C4-2B (cell line): ENCODE measurements at regions not wholly inside any gene's neighbourhood (a gene's known extent, or its start where the extent isn't known, plus 50 kb on each side); places are given as distances from the start of the nearest gene placed in this dataset.
A peak's percentile ranks its signal among the peaks of the same experiment; 100 is the strongest.

Experiments
- H3K27ac ChIP-seq: fragments of 450-650 bp; 2 replicates; pipeline ENCODE4 v1.5.1; 2017
- CTCF ChIP-seq: fragments of 450-650 bp; conservative IDR thresholded peaks from 2 replicates; pipeline ENCODE4 v1.5.1; 2017; ENCODE audit warnings: mild to moderate bottlenecking
- ZFX ChIP-seq: fragments of 450-650 bp; IDR thresholded peaks from 2 replicates; pipeline ENCODE4 v1.6.1; 2017

- H3K27ac ChIP-seq: no peak overlapping the region
Observed at GRCh38 chr10:128628252-128628651, 502.0 kb upstream of the MKI67 start.

DNA sequence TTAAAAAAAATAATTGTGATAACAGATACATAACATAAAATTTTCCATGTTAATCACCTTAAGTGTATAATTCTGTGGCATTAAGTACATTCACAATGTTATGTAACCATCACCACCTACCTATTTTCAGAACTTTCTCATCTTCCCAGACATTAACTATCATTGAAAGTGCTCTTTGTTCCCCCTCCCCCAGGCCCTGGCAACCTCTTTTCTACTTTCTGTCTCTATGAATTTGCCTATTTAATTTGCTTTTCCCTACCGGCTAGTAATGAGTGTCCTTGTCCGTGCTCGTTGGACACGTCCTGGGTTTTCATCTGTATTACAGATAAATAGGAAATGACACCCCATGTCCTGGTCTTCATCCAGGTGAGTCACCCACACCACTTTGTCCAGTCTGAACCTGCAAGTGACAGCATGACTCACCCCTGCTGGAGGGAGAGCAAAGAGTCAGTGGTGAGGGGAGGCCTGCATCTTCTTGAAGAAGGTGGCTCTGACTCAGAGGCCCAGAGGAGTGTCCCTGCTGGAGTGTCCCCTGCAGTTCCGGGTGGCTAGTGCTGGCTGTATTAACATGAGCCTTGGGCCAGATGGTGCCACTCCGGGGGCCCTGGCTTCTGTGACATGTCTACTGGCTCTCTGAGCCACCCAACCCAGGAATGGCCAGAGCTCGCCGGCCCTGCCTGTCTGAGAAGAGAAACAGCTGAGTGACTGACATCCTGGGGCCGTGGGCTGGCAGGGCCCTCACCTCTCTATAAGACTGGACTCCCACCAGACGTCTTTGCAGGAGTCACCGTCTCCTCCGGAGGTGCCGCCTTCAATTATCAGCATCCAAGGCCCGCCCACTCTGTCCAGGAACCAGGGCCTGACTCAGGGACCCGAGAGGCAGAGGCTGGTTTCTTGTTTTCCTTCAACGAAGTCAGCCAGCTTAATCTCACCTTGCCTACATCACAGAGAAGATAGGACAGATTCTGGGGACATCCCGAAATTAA lies 503.2 kb upstream of the MKI67 start:
- no peak overlapping the region for H3K27ac ChIP-seq
- TF ChIP-seq CTCF (no peak), ZFX (no peak)

More at GRCh38 chr10:128628252-128628651, 502.0 kb upstream of the MKI67 start:
- TF ChIP-seq CTCF: no peak
- no peak for TF ChIP-seq ZFX

DNA sequence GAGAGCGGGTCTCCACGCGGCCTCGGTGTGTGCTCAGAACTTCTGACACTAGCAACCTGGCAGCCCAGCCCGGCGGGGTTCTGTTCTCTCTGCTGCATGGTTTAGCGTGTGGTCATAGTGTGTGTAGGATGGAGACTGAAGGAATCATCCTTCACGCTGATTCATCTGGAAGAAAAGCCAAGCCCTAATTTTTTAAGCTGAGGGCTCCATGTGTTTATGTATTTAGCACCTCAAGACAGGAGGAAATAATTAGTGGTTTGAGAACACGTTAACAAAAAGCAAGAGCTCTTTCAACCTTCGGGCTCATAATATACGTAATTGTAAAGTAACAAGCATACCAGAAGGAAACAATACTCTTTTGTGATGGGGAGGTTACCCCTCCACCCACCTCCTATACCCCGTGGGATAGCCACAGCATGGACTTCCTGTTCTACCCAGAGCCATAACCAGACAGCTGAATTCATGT lies 504.6 kb upstream of the MKI67 start:
- no peak for TF ChIP-seq CTCF
- TF ChIP-seq ZFX: no peak
- H3K27ac ChIP-seq: no peak overlapping the region

DNA sequence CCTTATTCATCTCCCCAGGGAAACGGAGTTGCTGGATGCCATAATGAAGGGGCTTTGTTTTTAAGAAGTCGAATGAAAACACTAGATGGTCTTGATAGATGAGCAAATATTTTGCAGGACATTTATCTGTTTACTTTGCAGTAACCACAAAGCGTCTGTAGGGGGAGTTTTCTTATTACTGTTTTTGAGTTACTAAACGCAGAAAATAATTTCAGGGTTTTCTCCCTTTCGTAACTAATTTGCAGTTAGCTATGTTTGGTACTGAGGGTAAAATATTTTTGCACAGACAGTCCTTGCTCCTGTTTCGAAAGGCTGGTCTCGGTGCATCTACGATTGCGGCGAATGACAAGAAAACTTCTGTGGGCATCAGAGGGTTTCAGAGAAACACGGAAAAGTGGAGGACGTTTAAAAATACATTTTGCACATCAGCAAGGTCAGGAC lies 505.6 kb upstream of the MKI67 start:
- no peak overlapping the region for H3K27ac ChIP-seq
- TF ChIP-seq ZFX: no peak
- peak; percentile 78 for TF ChIP-seq CTCF

GRCh38 chr10:128632694-128633093 lies 506.5 kb upstream of the MKI67 start:
- TF ChIP-seq ZFX (no peak), CTCF (no peak)
- H3K27ac ChIP-seq: no peak overlapping the region

DNA sequence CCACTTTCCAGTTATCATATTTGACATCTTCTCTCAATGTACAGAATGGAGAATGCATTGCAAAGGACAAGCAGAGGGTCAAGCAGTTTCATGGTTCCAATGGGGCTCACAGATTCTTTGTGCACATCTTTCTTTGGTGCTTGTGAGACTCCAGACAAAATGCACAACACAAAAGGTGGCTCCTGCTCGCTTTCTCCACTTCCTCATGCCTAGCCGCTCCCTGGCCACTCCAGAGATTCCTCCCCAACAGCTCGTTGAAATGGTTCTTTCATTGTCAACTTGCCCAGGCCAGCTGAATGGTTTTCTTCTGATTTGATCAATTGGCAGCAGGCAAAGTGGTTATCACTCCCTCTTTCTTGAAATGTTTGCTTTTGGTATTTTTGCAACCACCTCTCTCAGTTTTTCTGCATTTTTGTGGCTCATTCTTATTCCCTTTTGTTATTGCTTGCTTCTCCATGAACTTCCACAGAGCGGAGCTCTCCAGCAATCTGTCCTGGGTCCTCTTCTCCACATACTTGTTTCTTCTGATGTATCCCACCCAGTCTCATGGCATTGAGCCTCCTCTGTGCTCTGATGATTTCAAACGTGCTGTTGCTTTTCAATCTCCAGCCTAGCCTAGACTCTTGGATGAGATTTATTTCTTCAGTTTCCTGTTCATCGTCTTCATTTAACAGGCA lies 507.8 kb upstream of the MKI67 start:
- H3K27ac ChIP-seq: no peak overlapping the region
- TF ChIP-seq ZFX (no peak), CTCF (peak; percentile 74)

- H3K27ac ChIP-seq: no peak overlapping the region
- no peak for TF ChIP-seq CTCF
- no peak for TF ChIP-seq ZFX
Observed at GRCh38 chr10:128642023-128642422, 515.8 kb upstream of the MKI67 start.
